ENCODE measurements at regions not wholly inside any gene's neighbourhood (a gene's known extent, or its start where the extent isn't known, plus 50 kb on each side); places are given as distances from the start of the nearest gene placed in this dataset.

- no peak for TF ChIP-seq PATZ1 (CRISPR knock-in tag; IDR thresholded peaks at IDR 0.05; ENCODE audit: borderline replicate concordance)
These were observed 1631.2 kb upstream of the ACVR2A start (continued) for GRCh38 chr2:146213674-146214073.

DNA sequence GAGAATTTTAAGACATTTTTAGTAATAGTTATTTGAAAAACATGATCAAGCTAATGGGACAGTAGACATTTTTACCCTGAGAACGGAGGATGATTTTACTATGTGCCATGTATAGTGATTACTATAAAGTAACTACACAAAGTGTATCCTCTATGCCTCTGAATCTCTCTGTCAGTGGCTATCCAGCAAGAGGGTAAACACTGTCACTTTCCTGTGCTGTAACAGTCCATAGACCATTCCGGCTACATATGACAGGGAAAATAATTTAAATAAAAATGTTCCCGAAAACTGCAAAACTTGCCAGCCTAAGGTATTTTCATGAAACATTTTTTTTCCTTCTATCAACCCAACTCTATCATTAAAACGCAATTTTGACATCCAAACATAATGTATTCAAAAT is 1632.2 kb upstream of the ACVR2A start:
- TF ChIP-seq PATZ1 (CRISPR knock-in tag; IDR thresholded peaks at IDR 0.05; ENCODE audit: borderline replicate concordance) (no peak), CSDC2 (CRISPR knock-in tag; IDR thresholded peaks at IDR 0.05) (no peak), CREB5 (CRISPR knock-in tag; IDR thresholded peaks at IDR 0.05; ENCODE audit: low read depth) (no peak), ZNF8 (CRISPR knock-in tag; IDR thresholded peaks at IDR 0.05) (no peak), ISL1 (CRISPR knock-in tag; IDR thresholded peaks at IDR 0.05) (no peak), OSR1 (CRISPR knock-in tag; IDR thresholded peaks at IDR 0.05) (no peak), GLIS3 (CRISPR knock-in tag; IDR thresholded peaks at IDR 0.05) (no peak), RARB (CRISPR knock-in tag; IDR thresholded peaks at IDR 0.05) (no peak), ZNF70 (CRISPR knock-in tag; IDR thresholded peaks at IDR 0.05) (no peak)
- no peak for ATAC-seq

- ATAC-seq = no peak
- TF ChIP-seq SNAI2 (CRISPR knock-in tag; IDR thresholded peaks at IDR 0.05) (no peak), CREB5 (CRISPR knock-in tag; IDR thresholded peaks at IDR 0.05; ENCODE audit: low read depth) (no peak), BACH2 (CRISPR knock-in tag; IDR thresholded peaks at IDR 0.05; ENCODE audit: borderline replicate concordance) (no peak), ZNF565 (CRISPR knock-in tag; conservative IDR thresholded peaks at IDR 0.05; ENCODE audit: low read depth) (no peak), ISL1 (CRISPR knock-in tag; IDR thresholded peaks at IDR 0.05) (no peak)
These were observed 1635.0 kb upstream of the ACVR2A start for GRCh38 chr2:146209842-146210275.

DNA sequence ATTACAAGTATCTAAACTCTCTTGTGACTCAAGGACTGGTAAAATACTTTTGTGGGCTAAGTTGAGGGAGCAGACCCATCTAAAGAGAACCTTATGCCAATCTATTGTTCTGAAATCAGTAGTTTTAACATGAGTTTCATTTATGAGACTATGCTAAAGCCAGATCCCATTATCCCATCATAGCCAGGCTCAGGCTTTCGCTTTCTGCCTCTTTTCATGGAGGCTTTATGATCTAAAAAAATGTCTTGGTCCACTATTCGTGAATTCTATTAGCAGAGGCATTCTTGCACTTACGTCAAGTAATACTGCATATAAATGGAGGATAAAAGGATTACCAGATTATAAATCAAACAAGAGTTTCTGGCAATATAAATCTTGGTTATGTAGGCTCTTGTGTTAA is 1636.9 kb upstream of the ACVR2A start:
- TF ChIP-seq SNAI2 (CRISPR knock-in tag; IDR thresholded peaks at IDR 0.05) = no peak
- no peak for TF ChIP-seq ZFP3 (CRISPR knock-in tag; IDR thresholded peaks at IDR 0.05)
- ATAC-seq = no peak

DNA sequence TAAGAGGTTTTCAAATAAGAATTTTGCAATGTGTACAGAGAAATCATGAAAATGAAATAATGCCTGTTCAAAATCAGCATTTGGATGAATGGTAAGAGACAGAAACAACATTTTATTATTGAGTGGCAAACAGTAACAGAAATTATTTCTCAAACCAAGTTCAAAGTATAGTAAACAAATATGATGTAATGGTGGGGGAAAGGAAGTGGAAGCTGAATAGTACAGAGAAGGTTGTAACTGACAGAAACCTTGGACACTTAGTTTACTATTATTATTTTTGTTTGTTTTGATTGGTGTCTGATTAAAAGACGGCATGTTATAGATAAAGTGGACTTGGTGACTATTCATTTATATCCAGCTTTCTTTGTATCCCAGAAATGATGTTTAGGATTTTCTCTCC is 1637.4 kb upstream of the ACVR2A start:
- no peak for ATAC-seq
- TF ChIP-seq ESRRG (CRISPR knock-in tag; IDR thresholded peaks at IDR 0.05) (no peak), BACH2 (CRISPR knock-in tag; IDR thresholded peaks at IDR 0.05; ENCODE audit: borderline replicate concordance) (no peak), CREB5 (CRISPR knock-in tag; IDR thresholded peaks at IDR 0.05; ENCODE audit: low read depth) (no peak), PPARA (CRISPR knock-in tag; IDR thresholded peaks at IDR 0.05; ENCODE audit: borderline replicate concordance) (no peak), ZNF70 (CRISPR knock-in tag; IDR thresholded peaks at IDR 0.05) (no peak), TCF4 (CRISPR knock-in tag; IDR thresholded peaks at IDR 0.05; ENCODE audit: borderline replicate concordance) (no peak), POU6F1 (CRISPR knock-in tag; IDR thresholded peaks at IDR 0.05; ENCODE audit: borderline replicate concordance, low read depth) (no peak), ISL1 (CRISPR knock-in tag; IDR thresholded peaks at IDR 0.05) (no peak), PATZ1 (CRISPR knock-in tag; IDR thresholded peaks at IDR 0.05; ENCODE audit: borderline replicate concordance) (no peak), TOX (CRISPR knock-in tag; IDR thresholded peaks at IDR 0.05; ENCODE audit: borderline replicate concordance) (no peak), ZFP3 (CRISPR knock-in tag; IDR thresholded peaks at IDR 0.05) (no peak), CSDC2 (CRISPR knock-in tag; IDR thresholded peaks at IDR 0.05) (no peak), GLIS3 (CRISPR knock-in tag; IDR thresholded peaks at IDR 0.05) (no peak), SNAI2 (CRISPR knock-in tag; IDR thresholded peaks at IDR 0.05) (no peak), ZC3H10 (CRISPR knock-in tag; IDR thresholded peaks at IDR 0.05) (no peak)
